ENCODE measurements at regions not wholly inside any gene's neighbourhood (a gene's known extent, or its start where the extent isn't known, plus 50 kb on each side); places are given as distances from the start of the nearest gene placed in this dataset.

DNA sequence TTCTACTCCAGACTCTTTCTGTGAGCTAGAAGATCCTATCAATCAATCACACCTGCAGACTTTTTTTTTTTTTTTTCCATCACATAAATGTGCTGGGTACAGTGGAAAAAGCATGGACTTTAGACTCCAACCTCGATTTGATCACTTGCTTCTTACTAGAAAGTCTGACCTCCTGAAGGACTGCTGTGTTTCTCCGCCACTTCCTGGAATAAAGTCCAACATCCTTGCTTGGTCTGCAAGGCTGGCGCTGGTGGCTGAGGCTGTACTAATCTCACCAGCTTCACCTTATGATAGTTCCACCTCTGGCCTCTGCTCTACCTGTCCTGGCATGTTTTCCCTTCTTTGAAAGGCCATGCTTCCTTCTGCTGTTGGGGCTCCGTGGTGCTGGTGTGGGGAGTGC, 60.9 kb upstream of the SESN3 start:
- no peak for DNase-seq (ENCODE audit: low spot score)
- Histone ChIP-seq H3K27ac (ENCODE audit: low read depth, low read length, poor library complexity, severe bottlenecking) (no peak overlapping the region), H3K36me3 (ENCODE audit: insufficient read depth, low read length, poor library complexity, severe bottlenecking) (no peaks in the 10 kb centered on the region), H3K4me3 (ENCODE audit: low read depth, low read length, poor library complexity, severe bottlenecking) (no peak overlapping the region), H3K27me3 (replicated peaks; ENCODE audit: insufficient read depth, low read depth, low read length, poor library complexity) (peaks cover 5% of the 10 kb centered on the region), H3K9me3 (ENCODE audit: low read depth, low read length, poor library complexity, severe bottlenecking) (no peaks in the 10 kb centered on the region), H3K4me1 (ENCODE audit: insufficient read depth, low read length, poor library complexity, severe bottlenecking) (no peaks in the 10 kb centered on the region)
- intact Hi-C loops (cut with micrococcal nuclease; ENCODE audit: unreplicated experiment), result no loop called here
- no TSS peak for BruUV-seq (replicated peaks)
- ChIA-PET CTCF (no interaction called here), POLR2A (ENCODE audit: low non-redundant PET) (no interaction called here)
- TF ChIP-seq, protein P1, sequence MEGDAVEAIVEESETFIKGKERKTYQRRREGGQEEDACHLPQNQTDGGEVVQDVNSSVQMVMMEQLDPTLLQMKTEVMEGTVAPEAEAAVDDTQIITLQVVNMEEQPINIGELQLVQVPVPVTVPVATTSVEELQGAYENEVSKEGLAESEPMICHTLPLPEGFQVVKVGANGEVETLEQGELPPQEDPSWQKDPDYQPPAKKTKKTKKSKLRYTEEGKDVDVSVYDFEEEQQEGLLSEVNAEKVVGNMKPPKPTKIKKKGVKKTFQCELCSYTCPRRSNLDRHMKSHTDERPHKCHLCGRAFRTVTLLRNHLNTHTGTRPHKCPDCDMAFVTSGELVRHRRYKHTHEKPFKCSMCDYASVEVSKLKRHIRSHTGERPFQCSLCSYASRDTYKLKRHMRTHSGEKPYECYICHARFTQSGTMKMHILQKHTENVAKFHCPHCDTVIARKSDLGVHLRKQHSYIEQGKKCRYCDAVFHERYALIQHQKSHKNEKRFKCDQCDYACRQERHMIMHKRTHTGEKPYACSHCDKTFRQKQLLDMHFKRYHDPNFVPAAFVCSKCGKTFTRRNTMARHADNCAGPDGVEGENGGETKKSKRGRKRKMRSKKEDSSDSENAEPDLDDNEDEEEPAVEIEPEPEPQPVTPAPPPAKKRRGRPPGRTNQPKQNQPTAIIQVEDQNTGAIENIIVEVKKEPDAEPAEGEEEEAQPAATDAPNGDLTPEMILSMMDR (conservative IDR thresholded peaks at IDR 0.05; ENCODE audit: low read depth, low read length), result no peak
- TF ChIP-seq EZH2 (IDR thresholded peaks at IDR 0.05; ENCODE audit: borderline replicate concordance, low read depth, low read length, poor library complexity, severe bottlenecking), result no peak

DNA sequence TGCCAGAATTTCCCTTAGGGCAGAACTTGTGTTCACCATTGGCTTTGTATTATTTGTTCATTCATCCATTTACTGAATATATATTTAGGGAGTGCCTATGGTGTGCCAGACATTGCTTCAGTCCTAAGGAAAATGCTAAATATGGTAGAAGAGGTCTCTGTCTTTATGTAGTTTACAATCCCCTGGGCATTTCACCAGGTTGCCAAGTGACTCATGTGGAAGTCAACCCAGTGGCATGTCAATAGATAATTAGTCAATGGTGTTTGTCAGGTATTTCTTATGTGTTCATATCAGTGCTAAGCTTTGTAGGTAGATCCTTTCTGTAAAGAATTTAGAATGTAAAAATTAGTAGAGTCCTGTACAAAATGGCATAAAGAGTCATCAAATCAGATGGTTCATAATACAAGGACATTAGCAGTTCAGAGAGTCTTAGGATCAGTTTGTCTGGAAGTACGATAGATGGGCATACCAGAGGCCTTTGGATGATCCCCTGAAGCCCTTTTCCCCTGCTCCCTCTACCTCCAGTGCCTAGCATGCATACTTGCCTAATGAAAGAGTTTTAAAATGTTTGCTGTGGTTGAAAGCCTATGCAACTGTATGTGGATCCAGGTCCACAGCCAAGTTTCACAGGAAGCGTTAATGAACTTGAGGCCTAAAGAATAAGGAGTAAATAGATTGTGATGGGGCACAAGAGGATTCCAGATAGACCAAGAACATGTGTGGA, 58.5 kb upstream of the SESN3 start:
- Histone ChIP-seq H3K27ac (ENCODE audit: low read depth, low read length, poor library complexity, severe bottlenecking) (no peak overlapping the region), H3K4me3 (ENCODE audit: low read depth, low read length, poor library complexity, severe bottlenecking) (no peak overlapping the region), H3K27me3 (replicated peaks; ENCODE audit: insufficient read depth, low read depth, low read length, poor library complexity) (peaks cover 5% of the 10 kb centered on the region), H3K9me3 (ENCODE audit: low read depth, low read length, poor library complexity, severe bottlenecking) (no peaks in the 10 kb centered on the region), H3K36me3 (ENCODE audit: insufficient read depth, low read length, poor library complexity, severe bottlenecking) (no peaks in the 10 kb centered on the region), H3K4me1 (ENCODE audit: insufficient read depth, low read length, poor library complexity, severe bottlenecking) (no peaks in the 10 kb centered on the region)
- intact Hi-C loops (cut with micrococcal nuclease; ENCODE audit: unreplicated experiment), result no loop called here
- no peak for DNase-seq (ENCODE audit: low spot score)
- ChIA-PET POLR2A (ENCODE audit: low non-redundant PET) (no interaction called here), CTCF (no interaction called here)
- TF ChIP-seq, protein P1 (conservative IDR thresholded peaks at IDR 0.05; ENCODE audit: low read depth, low read length), result no peak
- TF ChIP-seq EZH2 (IDR thresholded peaks at IDR 0.05; ENCODE audit: borderline replicate concordance, low read depth, low read length, poor library complexity, severe bottlenecking), result no peak
- BruUV-seq (replicated peaks), result no TSS peak

DNA sequence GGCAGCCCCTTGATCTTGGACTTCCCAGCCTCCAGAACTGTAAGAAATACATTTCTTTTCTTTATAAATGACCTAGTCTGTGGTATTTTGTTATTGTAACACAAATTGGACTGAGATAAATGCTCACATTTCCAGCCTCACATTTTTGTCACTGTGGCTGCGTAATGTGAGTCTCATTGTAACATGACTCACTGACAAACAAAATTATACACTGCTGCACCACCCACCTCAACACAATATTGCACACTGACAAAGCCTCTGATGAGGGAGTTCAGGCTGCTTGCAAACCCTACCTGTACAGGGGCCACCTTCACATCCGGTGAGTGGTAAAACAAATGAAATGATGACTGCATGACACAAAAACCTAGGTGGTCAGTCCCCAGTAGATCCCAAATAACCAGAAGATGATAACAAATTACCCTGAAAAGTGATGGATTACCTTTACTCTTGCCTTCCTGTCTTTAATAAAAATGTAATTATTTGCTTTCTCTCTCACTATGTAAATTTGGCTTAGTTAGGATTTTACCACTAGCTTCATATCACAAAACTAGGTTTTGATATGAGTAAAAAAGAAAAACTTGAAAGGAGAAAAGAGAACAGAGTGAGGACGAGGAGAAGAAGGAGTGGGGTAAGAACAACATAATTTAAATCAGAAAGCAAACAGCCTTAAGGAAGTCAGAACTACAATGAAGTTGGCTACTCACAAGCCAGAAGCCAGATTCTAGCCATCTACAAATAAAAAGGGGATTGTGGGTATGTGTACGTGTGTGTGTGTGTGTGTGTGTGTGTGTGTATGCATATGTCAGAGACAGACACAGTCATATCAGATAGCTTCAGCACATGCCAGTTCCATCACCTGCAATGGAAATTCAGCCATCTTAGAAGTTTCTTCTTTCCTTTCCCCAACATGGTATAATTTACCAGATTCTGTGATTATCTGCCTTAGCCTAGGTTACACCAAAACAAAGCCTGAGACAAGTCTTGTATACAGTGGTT, 53.4 kb upstream of the SESN3 start:
- Histone ChIP-seq H3K9me3 (ENCODE audit: low read depth, low read length, poor library complexity, severe bottlenecking) (no peaks in the 10 kb centered on the region), H3K27ac (ENCODE audit: low read depth, low read length, poor library complexity, severe bottlenecking) (no peak overlapping the region), H3K4me3 (ENCODE audit: low read depth, low read length, poor library complexity, severe bottlenecking) (no peak overlapping the region), H3K4me1 (ENCODE audit: insufficient read depth, low read length, poor library complexity, severe bottlenecking) (no peaks in the 10 kb centered on the region), H3K36me3 (ENCODE audit: insufficient read depth, low read length, poor library complexity, severe bottlenecking) (no peaks in the 10 kb centered on the region), H3K27me3 (replicated peaks; ENCODE audit: insufficient read depth, low read depth, low read length, poor library complexity) (no peaks in the 10 kb centered on the region)
- intact Hi-C loops (cut with micrococcal nuclease; ENCODE audit: unreplicated experiment), result no loop called here
- ChIA-PET CTCF (no interaction called here), POLR2A (ENCODE audit: low non-redundant PET) (no interaction called here)
- DNase-seq (ENCODE audit: low spot score), result no peak
- BruUV-seq (replicated peaks), result no TSS peak
- TF ChIP-seq, protein P1 (conservative IDR thresholded peaks at IDR 0.05; ENCODE audit: low read depth, low read length), result no peak
- TF ChIP-seq EZH2 (IDR thresholded peaks at IDR 0.05; ENCODE audit: borderline replicate concordance, low read depth, low read length, poor library complexity, severe bottlenecking), result no peak

Data from A673 (cell line).